Loucy (cell line): ENCODE measurements at regions not wholly inside any gene's neighbourhood (a gene's known extent, or its start where the extent isn't known, plus 50 kb on each side); places are given as distances from the start of the nearest gene placed in this dataset.

Source experiments
- H2AFZ ChIP-seq: fragments of 200-600 bp; sonication (generic); 2 replicates; pipeline ENCODE4 v1.6.0; 2016; ENCODE audit warnings: antibody characterized with exemption, mild to moderate bottlenecking, low read length, moderate library complexity
- H3F3A ChIP-seq: fragments of 200-600 bp; 2 replicates; pipeline ENCODE4 v1.6.0; 2016; ENCODE audit warnings: antibody characterized with exemption, low read depth, mild to moderate bottlenecking
- H3K27me3 ChIP-seq: fragments of 200-600 bp; sonication (generic); 2 replicates; pipeline ENCODE4 v1.6.1; 2014; ENCODE audit warnings: low read length, mild to moderate bottlenecking; ENCODE audit not compliant: insufficient read depth, poor library complexity, severe bottlenecking
- H3K36me3 ChIP-seq: fragments of 200-600 bp; sonication (generic); 2 replicates; pipeline ENCODE4 v1.6.1; 2016; ENCODE audit warnings: low read length; ENCODE audit not compliant: insufficient read depth
- H3K4me1 ChIP-seq: fragments of 200-600 bp; sonication (generic); 2 replicates; pipeline ENCODE4 v1.5.1; 2014; ENCODE audit warnings: low read length, mild to moderate bottlenecking; ENCODE audit not compliant: insufficient read depth, poor library complexity, severe bottlenecking
- H3K4me2 ChIP-seq: fragments of 200-600 bp; sonication (generic); 2 replicates; pipeline ENCODE4 v1.6.0; 2014; ENCODE audit warnings: antibody characterized with exemption, low read length, low read depth, mild to moderate bottlenecking; ENCODE audit not compliant: poor library complexity, severe bottlenecking
- H3K4me3 ChIP-seq: fragments of 200-600 bp; sonication (generic); 2 replicates; pipeline ENCODE4 v1.5.1; 2014; ENCODE audit warnings: low read length, mild to moderate bottlenecking, mixed read lengths; ENCODE audit not compliant: poor library complexity, severe bottlenecking
- H3K79me2 ChIP-seq: fragments of 200-600 bp; sonication (generic); 2 replicates; pipeline ENCODE4 v1.6.1; 2014; ENCODE audit warnings: low read length; ENCODE audit not compliant: insufficient read depth
- H3K9ac ChIP-seq: fragments of 200-600 bp; sonication (generic); 2 replicates; pipeline ENCODE4 v1.6.0; 2014; ENCODE audit warnings: mild to moderate bottlenecking, low read depth, low read length, moderate library complexity; ENCODE audit not compliant: poor library complexity, severe bottlenecking
- H3K9me2 ChIP-seq: fragments of 200-600 bp; sonication (generic); replicated peaks from 2 replicates; pipeline ENCODE4 v1.6.1; 2016; ENCODE audit warnings: low read depth, low read length, mixed read lengths
- H3K9me3 ChIP-seq: fragments of 200-600 bp; sonication (generic); 2 replicates; pipeline ENCODE4 v1.6.1; 2014; ENCODE audit warnings: mild to moderate bottlenecking, antibody characterized with exemption, low read length, low read depth; ENCODE audit not compliant: insufficient read depth
- H4K20me1 ChIP-seq: fragments of 200-600 bp; sonication (generic); 2 replicates; pipeline ENCODE4 v1.6.0; 2014; ENCODE audit warnings: antibody characterized with exemption, low read length, mild to moderate bottlenecking; ENCODE audit not compliant: insufficient read depth, poor library complexity, severe bottlenecking
- EZH2phosphoT487 ChIP-seq: fragments of 200-600 bp; IDR thresholded peaks from 2 replicates; pipeline ENCODE4 v1.6.1; 2018; ENCODE audit warnings: antibody characterized with exemption, mild to moderate bottlenecking, moderate library complexity, borderline replicate concordance
- TF ChIP-seq, protein P1 (sequence below): fragments of 200-600 bp; sonication (generic); conservative IDR thresholded peaks from 2 replicates; pipeline ENCODE4 v1.5.1; 2014; ENCODE audit warnings: mild to moderate bottlenecking, antibody characterized with exemption, low read length

- H4K20me1 ChIP-seq: no peaks in the 10 kb centered on the region
- H3K79me2 ChIP-seq: no peaks in the 10 kb centered on the region
- no peak overlapping the region for H3K4me3 ChIP-seq
- no peak overlapping the region for H2AFZ ChIP-seq
- H3K9ac ChIP-seq: no peak overlapping the region
- H3K4me2 ChIP-seq: no peak overlapping the region
- H3F3A ChIP-seq: no peaks in the 10 kb centered on the region
- H3K27me3 ChIP-seq: peaks cover 5% of the 10 kb centered on the region
- no peaks in the 10 kb centered on the region for H3K4me1 ChIP-seq
- no peaks in the 10 kb centered on the region for H3K9me2 ChIP-seq
- H3K9me3 ChIP-seq: no peaks in the 10 kb centered on the region
- H3K36me3 ChIP-seq: no peaks in the 10 kb centered on the region
- TF ChIP-seq, protein P1, sequence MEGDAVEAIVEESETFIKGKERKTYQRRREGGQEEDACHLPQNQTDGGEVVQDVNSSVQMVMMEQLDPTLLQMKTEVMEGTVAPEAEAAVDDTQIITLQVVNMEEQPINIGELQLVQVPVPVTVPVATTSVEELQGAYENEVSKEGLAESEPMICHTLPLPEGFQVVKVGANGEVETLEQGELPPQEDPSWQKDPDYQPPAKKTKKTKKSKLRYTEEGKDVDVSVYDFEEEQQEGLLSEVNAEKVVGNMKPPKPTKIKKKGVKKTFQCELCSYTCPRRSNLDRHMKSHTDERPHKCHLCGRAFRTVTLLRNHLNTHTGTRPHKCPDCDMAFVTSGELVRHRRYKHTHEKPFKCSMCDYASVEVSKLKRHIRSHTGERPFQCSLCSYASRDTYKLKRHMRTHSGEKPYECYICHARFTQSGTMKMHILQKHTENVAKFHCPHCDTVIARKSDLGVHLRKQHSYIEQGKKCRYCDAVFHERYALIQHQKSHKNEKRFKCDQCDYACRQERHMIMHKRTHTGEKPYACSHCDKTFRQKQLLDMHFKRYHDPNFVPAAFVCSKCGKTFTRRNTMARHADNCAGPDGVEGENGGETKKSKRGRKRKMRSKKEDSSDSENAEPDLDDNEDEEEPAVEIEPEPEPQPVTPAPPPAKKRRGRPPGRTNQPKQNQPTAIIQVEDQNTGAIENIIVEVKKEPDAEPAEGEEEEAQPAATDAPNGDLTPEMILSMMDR: no peak
- no peak for TF ChIP-seq EZH2phosphoT487
These were observed 172.1 kb upstream of the OLIG3 start for GRCh38 chr6:137666202-137666774.

GRCh38 chr6:137673603-137674002 lies 179.4 kb upstream of the OLIG3 start:
- no peak overlapping the region for H3K4me2 ChIP-seq
- no peaks in the 10 kb centered on the region for H4K20me1 ChIP-seq
- H3F3A ChIP-seq: no peaks in the 10 kb centered on the region
- H3K4me1 ChIP-seq: no peaks in the 10 kb centered on the region
- no peaks in the 10 kb centered on the region for H3K36me3 ChIP-seq
- H3K9me2 ChIP-seq: no peaks in the 10 kb centered on the region; the same call in 1 of the 2 replicates
- H3K79me2 ChIP-seq: no peaks in the 10 kb centered on the region
- H3K27me3 ChIP-seq: peaks cover 9% of the 10 kb centered on the region
- H3K4me3 ChIP-seq: no peak overlapping the region
- H3K9ac ChIP-seq: no peak overlapping the region
- no peaks in the 10 kb centered on the region for H3K9me3 ChIP-seq
- H2AFZ ChIP-seq: no peak overlapping the region
- TF ChIP-seq EZH2phosphoT487: no peak
- TF ChIP-seq, protein P1: no peak

DNA sequence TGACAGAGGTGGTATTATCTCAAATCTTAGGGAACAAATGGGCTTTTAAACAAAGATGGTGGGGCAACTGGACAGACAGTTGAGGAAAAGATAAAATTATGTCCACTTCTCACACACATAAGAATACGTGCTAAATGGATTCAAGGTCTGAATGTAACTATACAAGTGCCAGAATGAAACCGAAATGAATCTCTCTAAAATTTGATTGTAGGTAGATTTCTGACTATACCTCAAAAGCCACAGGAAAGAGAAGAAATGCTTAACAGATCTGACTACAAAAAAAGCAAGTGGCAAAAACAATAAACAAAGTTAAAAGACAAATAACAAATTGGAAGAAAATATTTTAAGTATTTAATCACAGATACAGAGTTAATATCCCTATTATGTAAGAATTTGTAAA lies 182.7 kb upstream of the OLIG3 start:
- Histone ChIP-seq H2AFZ (no peak overlapping the region), H3K36me3 (no peaks in the 10 kb centered on the region), H3K27me3 (no peaks in the 10 kb centered on the region), H3K4me2 (no peak overlapping the region), H3K4me1 (no peaks in the 10 kb centered on the region), H3K4me3 (no peak overlapping the region), H3F3A (no peaks in the 10 kb centered on the region), H3K9ac (no peak overlapping the region), H3K79me2 (no peaks in the 10 kb centered on the region), H3K9me3 (no peaks in the 10 kb centered on the region), H3K9me2 (no peaks in the 10 kb centered on the region), H4K20me1 (no peaks in the 10 kb centered on the region)
- TF ChIP-seq EZH2phosphoT487: no peak
- TF ChIP-seq, protein P1: no peak
